HEK293 (cell line): ENCODE measurements at regions not wholly inside any gene's neighbourhood (a gene's known extent, or its start where the extent isn't known, plus 50 kb on each side); places are given as distances from the start of the nearest gene placed in this dataset.

ENCODE experiments used
- CTCF ChIA-PET: fragments of 350-600 bp; formaldehyde crosslinking; extraction: SDS; loops from one replicate; lab custom pipeline; 2021; ENCODE audit warnings: antibody characterized with exemption; lab: Yijun Ruan, JAX
- POLR2A ChIA-PET: fragments of 300-600 bp; formaldehyde crosslinking; extraction: SDS; loops from one replicate; lab custom pipeline; 2020; ENCODE audit warnings: antibody characterized with exemption, inconsistent platforms; lab: Yijun Ruan, JAX
- H3K27ac ChIP-seq: fragments of 200-500 bp; sonication (Bioruptor generic); 2 replicates; pipeline ENCODE4 v1.5.1; 2014; ENCODE audit warnings: low read depth, low read length, control low read depth, inconsistent platforms; ENCODE audit errors: extremely low read depth
- H3K36me3 ChIP-seq, 2 experiments: fragments of 200-500 bp in 1 of 2; sonication (Bioruptor generic) in 1 of 2; 1 replicate in 1 of 2; 2 replicates in 1 of 2; pipeline ENCODE4 v1.5.1; 2014 to 2017; ENCODE audit warnings: inconsistent platforms in 2 of 2, low read length in 2 of 2; ENCODE audit not compliant: control insufficient read depth in 2 of 2, insufficient read depth in 1 of 2
- H3K4me1 ChIP-seq: fragments of 200-500 bp; sonication (Bioruptor generic); 2 replicates; pipeline ENCODE4 v1.5.1; 2014; ENCODE audit warnings: mild to moderate bottlenecking, low read length, inconsistent platforms; ENCODE audit not compliant: control insufficient read depth, insufficient read depth
- H3K4me3 ChIP-seq: 2 replicates; pipeline ENCODE4 v1.5.1; 2011; ENCODE audit warnings: low read depth, mild to moderate bottlenecking, control low read depth, low read length, moderate library complexity
- H3K9me3 ChIP-seq: fragments of 200-500 bp; sonication (Bioruptor generic); 2 replicates; pipeline ENCODE4 v1.5.1; 2014; ENCODE audit warnings: low read depth, low read length, inconsistent platforms; ENCODE audit not compliant: control insufficient read depth, insufficient read depth
- BCL11B ChIP-seq: fragments of 450-650 bp; formaldehyde crosslinking; IDR thresholded peaks from 2 replicates; pipeline ENCODE4 v1.5.1; 2016; ENCODE audit warnings: low read depth, missing biosample characterization, missing genetic modification characterization
- BCL6B ChIP-seq: fragments of 450-650 bp; formaldehyde crosslinking; IDR thresholded peaks from 2 replicates; pipeline ENCODE4 v1.5.1; 2017; ENCODE audit warnings: missing biosample characterization, missing genetic modification characterization
- EGR2 ChIP-seq: fragments of 450-650 bp; formaldehyde crosslinking; IDR thresholded peaks from 2 replicates; pipeline ENCODE4 v1.5.1; 2016; ENCODE audit warnings: low read depth, missing biosample characterization, missing genetic modification characterization
- OSR2 ChIP-seq: fragments of 450-650 bp; formaldehyde crosslinking; IDR thresholded peaks from 2 replicates; pipeline ENCODE4 v1.5.1; 2016; ENCODE audit warnings: missing biosample characterization, missing genetic modification characterization
- PATZ1 ChIP-seq: fragments of 450-650 bp; formaldehyde crosslinking; IDR thresholded peaks from 2 replicates; pipeline ENCODE4 v1.5.1; 2016; ENCODE audit warnings: missing biosample characterization, missing genetic modification characterization
- SP7 ChIP-seq: fragments of 450-650 bp; formaldehyde crosslinking; IDR thresholded peaks from 2 replicates; pipeline ENCODE4 v1.5.1; 2016; ENCODE audit warnings: missing biosample characterization, missing genetic modification characterization
- ZBTB21 ChIP-seq: fragments of 450-650 bp; formaldehyde crosslinking; IDR thresholded peaks from 2 replicates; pipeline ENCODE4 v1.5.1; 2017; ENCODE audit warnings: missing biosample characterization, missing genetic modification characterization
- ZBTB6 ChIP-seq: fragments of 450-650 bp; formaldehyde crosslinking; IDR thresholded peaks from 2 replicates; pipeline ENCODE4 v1.5.1; 2017; ENCODE audit warnings: missing biosample characterization, missing genetic modification characterization
- ZFP3 ChIP-seq: fragments of 450-650 bp; formaldehyde crosslinking; IDR thresholded peaks from 2 replicates; pipeline ENCODE4 v1.5.1; 2016; ENCODE audit warnings: low read depth, missing biosample characterization, missing genetic modification characterization
- ZNF138 ChIP-seq: fragments of 450-650 bp; formaldehyde crosslinking; IDR thresholded peaks from 2 replicates; pipeline ENCODE4 v1.5.1; 2016; ENCODE audit warnings: missing biosample characterization, missing genetic modification characterization, borderline replicate concordance
- ZNF16 ChIP-seq: fragments of 450-650 bp; formaldehyde crosslinking; IDR thresholded peaks from 2 replicates; pipeline ENCODE4 v1.5.1; 2016; ENCODE audit warnings: low read depth, missing biosample characterization, missing genetic modification characterization
- ZNF169 ChIP-seq: fragments of 450-650 bp; formaldehyde crosslinking; IDR thresholded peaks from 2 replicates; pipeline ENCODE4 v1.5.1; 2016; ENCODE audit warnings: missing biosample characterization, missing genetic modification characterization
- ZNF175 ChIP-seq: fragments of 450-650 bp; formaldehyde crosslinking; IDR thresholded peaks from 2 replicates; pipeline ENCODE4 v1.5.1; 2016; ENCODE audit warnings: missing biosample characterization, missing genetic modification characterization
- ZNF280D ChIP-seq: fragments of 450-650 bp; formaldehyde crosslinking; IDR thresholded peaks from 2 replicates; pipeline ENCODE4 v1.5.1; 2016; ENCODE audit warnings: missing biosample characterization, missing genetic modification characterization
- ZNF433 ChIP-seq: fragments of 450-650 bp; formaldehyde crosslinking; IDR thresholded peaks from 2 replicates; pipeline ENCODE4 v1.5.1; 2016; ENCODE audit warnings: missing biosample characterization, missing genetic modification characterization, low read depth
- ZNF521 ChIP-seq: fragments of 450-650 bp; formaldehyde crosslinking; IDR thresholded peaks from 2 replicates; pipeline ENCODE4 v1.5.1; 2017; ENCODE audit warnings: missing biosample characterization, mild to moderate bottlenecking, missing genetic modification characterization
- ZNF544 ChIP-seq: fragments of 450-650 bp; formaldehyde crosslinking; IDR thresholded peaks from 2 replicates; pipeline ENCODE4 v1.5.0; 2017; ENCODE audit warnings: missing biosample characterization, missing genetic modification characterization
- ZNF610 ChIP-seq: fragments of 450-650 bp; formaldehyde crosslinking; IDR thresholded peaks from 2 replicates; pipeline ENCODE4 v1.5.1; 2016; ENCODE audit warnings: missing biosample characterization, missing genetic modification characterization, borderline replicate concordance
- ZNF639 ChIP-seq: fragments of 450-650 bp; formaldehyde crosslinking; IDR thresholded peaks from 2 replicates; pipeline ENCODE4 v1.5.1; 2016; ENCODE audit warnings: missing biosample characterization, missing genetic modification characterization
- ZNF645 ChIP-seq: fragments of 450-650 bp; formaldehyde crosslinking; IDR thresholded peaks from 2 replicates; pipeline ENCODE4; 2016; ENCODE audit warnings: missing biosample characterization, missing genetic modification characterization
- ZNF704 ChIP-seq: fragments of 450-650 bp; formaldehyde crosslinking; IDR thresholded peaks from 2 replicates; pipeline ENCODE4 v1.5.1; 2016; ENCODE audit warnings: missing biosample characterization, missing genetic modification characterization
- ZNF747 ChIP-seq: fragments of 450-650 bp; formaldehyde crosslinking; IDR thresholded peaks from 2 replicates; pipeline ENCODE4 v1.5.1; 2016; ENCODE audit warnings: missing biosample characterization, missing genetic modification characterization
- ZNF76 ChIP-seq: fragments of 450-650 bp; formaldehyde crosslinking; IDR thresholded peaks from 2 replicates; pipeline ENCODE4; 2016; ENCODE audit warnings: low read depth, missing biosample characterization, missing genetic modification characterization, borderline replicate concordance
- ZNF791 ChIP-seq: fragments of 450-650 bp; formaldehyde crosslinking; IDR thresholded peaks from 2 replicates; pipeline ENCODE4 v1.5.1; 2016; ENCODE audit warnings: missing biosample characterization, missing genetic modification characterization
- ZXDB ChIP-seq: fragments of 450-650 bp; formaldehyde crosslinking; IDR thresholded peaks from 2 replicates; pipeline ENCODE4 v1.5.1; 2016; ENCODE audit warnings: missing biosample characterization, missing genetic modification characterization

- Histone ChIP-seq H3K4me3 (no peak overlapping the region), H3K27ac (no peak overlapping the region), H3K4me1 (no peaks in the 10 kb centered on the region), H3K36me3 (no peaks in the 10 kb centered on the region), H3K9me3 (no peaks in the 10 kb centered on the region)
- TF ChIP-seq ZNF521 (tag by site-specific recombination) = no peak
- TF ChIP-seq ZNF639 (tag by site-specific recombination) = no peak
- TF ChIP-seq ZXDB = no peak
- TF ChIP-seq ZNF704 (tag by site-specific recombination) = no peak
- no peak for TF ChIP-seq SP7 (tag by site-specific recombination)
- TF ChIP-seq ZNF76 (tag by site-specific recombination) = no peak
- TF ChIP-seq ZNF169 = no peak
- TF ChIP-seq OSR2 (tag by site-specific recombination) = no peak
- no peak for TF ChIP-seq ZNF16 (tag by site-specific recombination)
- no peak for TF ChIP-seq ZNF645 (tag by site-specific recombination)
- TF ChIP-seq ZFP3 (tag by site-specific recombination) = no peak
- no peak for TF ChIP-seq ZNF280D (tag by site-specific recombination)
- TF ChIP-seq ZNF175 (tag by site-specific recombination) = no peak
- no peak for TF ChIP-seq EGR2 (tag by site-specific recombination)
- no peak for TF ChIP-seq ZNF544 (tag by site-specific recombination)
- ChIA-PET CTCF (interaction anchor here (0.6 to 1.2 kb wide), 3 partner anchors 116 to 349 kb away, joined by 3 to 4 read pairs (median 3); no protein-coding TSS in a partner anchor), POLR2A (no interaction called here)
These were observed 83.9 kb downstream of the MTNR1A start for GRCh38 chr4:186471441-186471840.

GRCh38 chr4:186458050-186458449 lies 97.3 kb downstream of the MTNR1A start:
- Histone ChIP-seq H3K4me1 (no peaks in the 10 kb centered on the region; the same call in 1 of the 2 replicates), H3K36me3 (no peaks in the 10 kb centered on the region), H3K4me3 (no peak overlapping the region), H3K27ac (no peak overlapping the region), H3K9me3 (no peaks in the 10 kb centered on the region)
- ChIA-PET POLR2A (no interaction called here), CTCF (no interaction called here)
- TF ChIP-seq ZBTB6 (tag by site-specific recombination) (no peak), ZNF138 (tag by site-specific recombination) (no peak), BCL11B (tag by site-specific recombination) (no peak), ZNF610 (tag by site-specific recombination) (no peak), ZNF433 (tag by site-specific recombination) (no peak), ZNF747 (no peak), ZBTB21 (no peak), ZNF791 (tag by site-specific recombination) (no peak), ZNF521 (tag by site-specific recombination) (no peak), ZXDB (no peak), SP7 (tag by site-specific recombination) (no peak), PATZ1 (no peak), BCL6B (tag by site-specific recombination) (no peak)
